IMR-90 (cell line): ENCODE measurements at regions not wholly inside any gene's neighbourhood (a gene's known extent, or its start where the extent isn't known, plus 50 kb on each side); places are given as distances from the start of the nearest gene placed in this dataset.

Source experiments
- ATAC-seq: fragments of 200-7000 bp; cut with Tn5 transposase; 2 replicates; pipeline ENCODE4 v1.9.1; 2020; ENCODE audit warnings: low read depth, mild to moderate bottlenecking, moderate library complexity
- BruUV-seq: library from RNA; stranded (reverse); fragments of 400-500 nt; replicated peaks from 2 replicates; lab custom pipeline; 2021; lab: Mats Ljungman, UMichigan
- CTCF ChIA-PET: fragments of 300-600 bp; formaldehyde crosslinking; extraction: SDS; loops from one replicate; lab custom pipeline; 2021; ENCODE audit warnings: antibody characterized with exemption; lab: Yijun Ruan, JAX
- POLR2A ChIA-PET: fragments of 300-600 bp; sonication (Branson Sonifier 250); formaldehyde crosslinking; loops from one replicate; lab custom pipeline; 2022; ENCODE audit warnings: antibody characterized with exemption; ENCODE audit not compliant: unreplicated experiment; lab: Charles Lee
- DNase-seq: peaks from one replicate; pipeline ENCODE4 v3.0.0; 2013
- H2AFZ ChIP-seq: replicated peaks from 2 replicates; pipeline ENCODE3; 2013; ENCODE audit warnings: low read length, mild to moderate bottlenecking; ENCODE audit not compliant: poor library complexity
- H2AK5ac ChIP-seq: 2 replicates; pipeline ENCODE4 v1.6.1; 2013; ENCODE audit warnings: low read depth, low read length, inconsistent platforms
- H2AK9ac ChIP-seq: replicated peaks from 2 replicates; pipeline ENCODE3; 2013; ENCODE audit warnings: mild to moderate bottlenecking, low read depth, low read length, moderate library complexity; ENCODE audit not compliant: poor library complexity
- H2BK120ac ChIP-seq: 2 replicates; pipeline ENCODE4 v1.6.1; 2013; ENCODE audit warnings: low read depth, low read length, inconsistent platforms
- H2BK15ac ChIP-seq: 3 replicates; pipeline ENCODE4 v1.6.1; 2013; ENCODE audit warnings: low read depth, low read length, inconsistent platforms
- H2BK20ac ChIP-seq: 2 replicates; pipeline ENCODE4 v1.6.1; 2013; ENCODE audit warnings: low read depth, mild to moderate bottlenecking, inconsistent platforms, low read length, moderate library complexity
- H2BK5ac ChIP-seq: 2 replicates; pipeline ENCODE4 v1.6.1; 2013; ENCODE audit warnings: mild to moderate bottlenecking, low read depth, low read length, inconsistent platforms; ENCODE audit not compliant: poor library complexity, severe bottlenecking
- H3K14ac ChIP-seq: replicated peaks from 2 replicates; pipeline ENCODE4 v1.6.1; 2013; ENCODE audit warnings: low read depth, low read length, inconsistent platforms
- H3K18ac ChIP-seq: 2 replicates; pipeline ENCODE4 v1.6.1; 2013; ENCODE audit warnings: low read depth, low read length, control low read depth
- H3K23ac ChIP-seq: 2 replicates; pipeline ENCODE4 v1.6.1; 2013; ENCODE audit warnings: low read depth, low read length, inconsistent platforms
- H3K27ac ChIP-seq: 2 replicates; pipeline ENCODE4 v1.5.1; 2013; ENCODE audit warnings: mild to moderate bottlenecking, control low read depth, low read length; ENCODE audit not compliant: insufficient read depth
- H3K27me3 ChIP-seq: 2 replicates; pipeline ENCODE4 v1.6.1; 2013; ENCODE audit warnings: low read length; ENCODE audit not compliant: control insufficient read depth, insufficient read depth
- H3K36me3 ChIP-seq: 2 replicates; pipeline ENCODE4 v1.6.1; 2013; ENCODE audit warnings: low read length, mixed read lengths; ENCODE audit not compliant: control insufficient read depth, insufficient read depth
- H3K4ac ChIP-seq: 2 replicates; pipeline ENCODE4 v1.6.1; 2013; ENCODE audit warnings: low read depth, low read length, inconsistent platforms
- H3K4me1 ChIP-seq: 2 replicates; pipeline ENCODE4 v1.6.1; 2013; ENCODE audit warnings: low read length, mixed read lengths; ENCODE audit not compliant: control insufficient read depth, insufficient read depth
- H3K4me2 ChIP-seq: 2 replicates; pipeline ENCODE4 v1.6.1; 2013; ENCODE audit warnings: low read depth, mild to moderate bottlenecking, control low read depth, low read length, moderate library complexity
- H3K4me3 ChIP-seq: 2 replicates; pipeline ENCODE4 v1.5.1; 2013; ENCODE audit warnings: low read depth, mild to moderate bottlenecking, control low read depth, low read length, moderate library complexity; ENCODE audit not compliant: insufficient read depth
- H3K56ac ChIP-seq: 2 replicates; pipeline ENCODE4 v1.6.1; 2013; ENCODE audit warnings: low read length, inconsistent platforms; ENCODE audit not compliant: insufficient read depth; ENCODE audit errors: extremely low read depth
- H3K79me1 ChIP-seq, 2 experiments: 2 replicates each; pipeline ENCODE4 v1.6.1; 2013; ENCODE audit warnings: low read length in 2 of 2, inconsistent platforms in 1 of 2, low read depth in 1 of 2
- H3K9ac ChIP-seq: 2 replicates; pipeline ENCODE4 v1.6.1; 2013; ENCODE audit warnings: low read depth, low read length, control low read depth
- H3K9me1 ChIP-seq: 2 replicates; pipeline ENCODE4 v1.6.1; 2013; ENCODE audit warnings: low read length, inconsistent platforms; ENCODE audit not compliant: insufficient read depth
- H3K9me3 ChIP-seq: 2 replicates; pipeline ENCODE4 v1.6.1; 2013; ENCODE audit warnings: low read length; ENCODE audit not compliant: control insufficient read depth, insufficient read depth
- H4K20me1 ChIP-seq: 2 replicates; pipeline ENCODE4 v1.6.1; 2013; ENCODE audit warnings: low read length, inconsistent platforms; ENCODE audit not compliant: insufficient read depth
- H4K5ac ChIP-seq: 2 replicates; pipeline ENCODE4 v1.6.1; 2013; ENCODE audit warnings: mild to moderate bottlenecking, low read depth, low read length, control low read depth
- H4K8ac ChIP-seq, 2 experiments: 2 replicates each; pipeline ENCODE4 v1.6.1; 2013; ENCODE audit warnings: low read depth in 2 of 2, low read length in 2 of 2, control low read depth in 1 of 2, inconsistent platforms in 1 of 2
- H4K91ac ChIP-seq: 2 replicates; pipeline ENCODE4 v1.6.1; 2013; ENCODE audit warnings: low read depth, low read length, inconsistent platforms; ENCODE audit not compliant: insufficient read depth
- BHLHE40 ChIP-seq: fragments of 150-350 bp; IDR thresholded peaks from 2 replicates; pipeline ENCODE4 v1.6.1; 2016; ENCODE audit warnings: mild to moderate bottlenecking, low read depth, low read length
- CEBPB ChIP-seq: IDR thresholded peaks from 2 replicates; pipeline ENCODE4 v1.6.1; 2012; ENCODE audit warnings: low read depth, low read length, improper control_type of control experiment
- CHD1 ChIP-seq: IDR thresholded peaks from 2 replicates; pipeline ENCODE4 v1.6.1; 2012; ENCODE audit warnings: low read depth, low read length, improper control_type of control experiment
- CTCF ChIP-seq: conservative IDR thresholded peaks from 2 replicates; pipeline ENCODE4 v1.5.1; 2012; ENCODE audit warnings: mild to moderate bottlenecking, low read depth, low read length, improper control_type of control experiment
- ELK1 ChIP-seq: fragments of 150-350 bp; IDR thresholded peaks from 2 replicates; pipeline ENCODE4 v1.6.1; 2016; ENCODE audit warnings: low read depth, mild to moderate bottlenecking, low read length, moderate library complexity, borderline replicate concordance
- FOS ChIP-seq: fragments of 150-350 bp; IDR thresholded peaks from 2 replicates; pipeline ENCODE4 v1.6.1; 2016; ENCODE audit warnings: low read depth, low read length
- MAFK ChIP-seq: IDR thresholded peaks from 2 replicates; pipeline ENCODE4 v1.6.1; 2012; ENCODE audit warnings: low read depth, low read length, improper control_type of control experiment
- MAZ ChIP-seq: IDR thresholded peaks from 2 replicates; pipeline ENCODE4 v1.6.1; 2012; ENCODE audit warnings: low read depth, mild to moderate bottlenecking, low read length, improper control_type of control experiment, moderate library complexity, borderline replicate concordance
- MXI1 ChIP-seq: IDR thresholded peaks from 2 replicates; pipeline ENCODE4 v1.6.1; 2012; ENCODE audit warnings: low read depth, mild to moderate bottlenecking, low read length, moderate library complexity, borderline replicate concordance
- NFE2L2 ChIP-seq: fragments of 150-350 bp; IDR thresholded peaks from 2 replicates; pipeline ENCODE4 v1.6.1; 2016; ENCODE audit warnings: low read depth, mild to moderate bottlenecking, low read length
- POLR2A ChIP-seq: IDR thresholded peaks from 2 replicates; pipeline ENCODE4 v1.6.1; 2012; ENCODE audit warnings: mild to moderate bottlenecking, low read depth, low read length
- RAD21 ChIP-seq: IDR thresholded peaks from 2 replicates; pipeline ENCODE4 v1.6.1; 2012; ENCODE audit warnings: low read length, improper control_type of control experiment
- RCOR1 ChIP-seq: IDR thresholded peaks from 2 replicates; pipeline ENCODE4 v1.6.1; 2012; ENCODE audit warnings: mild to moderate bottlenecking, low read length, improper control_type of control experiment; ENCODE audit not compliant: insufficient replicate concordance
- RFX5 ChIP-seq: IDR thresholded peaks from 2 replicates; pipeline ENCODE4 v1.8.0; 2012; ENCODE audit warnings: low read depth, mild to moderate bottlenecking, low read length, moderate library complexity
- SMC3 ChIP-seq: fragments of 150-350 bp; IDR thresholded peaks from 2 replicates; pipeline ENCODE4 v1.6.1; 2016; ENCODE audit warnings: low read depth, mild to moderate bottlenecking, antibody characterized with exemption, low read length, moderate library complexity
- USF2 ChIP-seq: fragments of 150-350 bp; IDR thresholded peaks from 2 replicates; pipeline ENCODE4 v1.6.1; 2017; ENCODE audit warnings: mild to moderate bottlenecking, antibody characterized with exemption, low read length, low read depth
- WGBS, 2 experiments: methylation state at CpG; one replicate each; pipeline versions ENCODE4 v1.1.5 to v1.1.7; 2013; ENCODE audit warnings: missing lambda C conversion rate in 2 of 2; ENCODE audit not compliant: insufficient read length in 1 of 2; ENCODE audit errors: extremely low coverage in 2 of 2; 5-methylcytosine and 5-hydroxymethylcytosine counted together
- dilution Hi-C: fragments of 300-500 bp; cut with HindIII; formaldehyde crosslinking; loops from one replicate; pipeline ENCODE4 v1.14.3; 2018; ENCODE audit warnings: low sequenced_read_pairs; ENCODE audit not compliant: unreplicated experiment
- in situ Hi-C: fragments of 300-500 bp; cut with MboI; formaldehyde crosslinking; loops from 3 replicates; pipeline ENCODE4 v1.14.3; 2019; ENCODE audit warnings: low sequenced_read_pairs, inconsistent platforms, mixed read lengths
- intact Hi-C: fragments of 100-400 bp; cut with micrococcal nuclease; formaldehyde crosslinking; loops from 2 replicates; pipeline ENCODE4 v1.10.0; 2022

GRCh38 chr14:50049093-50049492 is 67.3 kb downstream of the VCPKMT start:
- no peak overlapping the region for H2BK15ac ChIP-seq
- no peak overlapping the region for H3K18ac ChIP-seq
- 100% methylated on average over 1 of the region's 4 CpGs; no CpG with 5 or more reads in 1 of the 2 experiments for WGBS, 2 experiments
- no peaks in the 10 kb centered on the region for H4K20me1 ChIP-seq
- H4K8ac ChIP-seq, result no peak overlapping the region
- H3K27me3 ChIP-seq, result no peaks in the 10 kb centered on the region
- H3K79me1 ChIP-seq, result no peaks in the 10 kb centered on the region
- no peak overlapping the region for H2AK5ac ChIP-seq
- no peak overlapping the region for H4K91ac ChIP-seq
- in situ Hi-C loops (no loop called here), intact Hi-C loops (no loop called here), dilution Hi-C loops (no loop called here)
- H2AK9ac ChIP-seq, result no peak overlapping the region
- no peak overlapping the region for H3K56ac ChIP-seq
- CTCF ChIA-PET, result no interaction called here
- no peak overlapping the region for H3K4me3 ChIP-seq
- H3K9ac ChIP-seq, result no peak overlapping the region
- H2BK120ac ChIP-seq, result no peak overlapping the region
- no peak overlapping the region for H3K4ac ChIP-seq
- no peaks in the 10 kb centered on the region for H3K9me3 ChIP-seq
- H3K36me3 ChIP-seq, result no peaks in the 10 kb centered on the region
- H3K27ac ChIP-seq, result no peak overlapping the region
- H3K14ac ChIP-seq, result no peak overlapping the region
- POLR2A ChIA-PET, result no interaction called here
- no peak for ATAC-seq
- peaks cover 12% of the 10 kb centered on the region; the same call in 1 of the 2 replicates for H3K9me1 ChIP-seq
- H2BK5ac ChIP-seq, result no peak overlapping the region
- BruUV-seq, result no TSS peak
- TF ChIP-seq CHD1 (no peak), MXI1 (no peak), ELK1 (no peak), RCOR1 (no peak), USF2 (no peak), CEBPB (no peak), RAD21 (no peak), NFE2L2 (no peak), FOS (no peak), RFX5 (no peak), MAFK (no peak), POLR2A (no peak), SMC3 (no peak), MAZ (no peak), CTCF (no peak), BHLHE40 (no peak)
- H4K5ac ChIP-seq, result no peak overlapping the region
- peaks cover 12% of the 10 kb centered on the region for H3K4me1 ChIP-seq
- H3K23ac ChIP-seq, result no peak overlapping the region
- H3K4me2 ChIP-seq, result no peak overlapping the region
- H2AFZ ChIP-seq, result no peak overlapping the region
- no peak overlapping the region for H2BK20ac ChIP-seq
- no peak for DNase-seq
